Adipose tissue (tissue), 3 donors: ENCODE measurements at regions not wholly inside any gene's neighbourhood (a gene's known extent, or its start where the extent isn't known, plus 50 kb on each side); places are given as distances from the start of the nearest gene placed in this dataset.

ENCODE experiments used
- H3K27ac ChIP-seq: one replicate; pipeline ENCODE4 v1.5.1; 2013; ENCODE audit warnings: low read depth, low read length
- WGBS, 3 donors: extraction: QIAGEN DNeasy Blood & Tissue Kit; methylation state at CpG; one replicate each; pipeline ENCODE4 v1.1.7; 2013; 5-methylcytosine and 5-hydroxymethylcytosine counted together
- donor health status: healthy with polysubstance abuse.
- donor health status: Bipolar disorder and iron deficiency.
- donor health status: healthy.

- H3K27ac ChIP-seq = no peak overlapping the region
Measured at GRCh38 chr1:208910161-208910560, 666.0 kb upstream of the PLXNA2 start.

- 31 to 72% (median 71%) methylated on average over 5 of the region's 5 CpGs for WGBS, 3 donors
- no peak overlapping the region for H3K27ac ChIP-seq
Measured at GRCh38 chr1:208917281-208917680, 666.2 kb upstream of the CAMK1G start.

GRCh38 chr1:208917723-208918122 lies 665.8 kb upstream of the CAMK1G start:
- H3K27ac ChIP-seq = no peak overlapping the region
- 55 to 69% (median 57%) methylated on average over 3 of the region's 3 CpGs for WGBS, 3 donors

- no peak overlapping the region for H3K27ac ChIP-seq
Measured at GRCh38 chr1:208918160-208918559, 665.4 kb upstream of the CAMK1G start.

GRCh38 chr1:208919371-208919770 lies 664.1 kb upstream of the CAMK1G start:
- 70 to 75% (median 70%) methylated on average over 2 of the region's 2 CpGs for WGBS, 3 donors
- no peak overlapping the region for H3K27ac ChIP-seq

- WGBS, 3 donors = 74 to 79% (median 77%) methylated on average over 1 of the region's 1 CpG
- no peak overlapping the region for H3K27ac ChIP-seq
Measured at GRCh38 chr1:208921259-208921658, 662.3 kb upstream of the CAMK1G start.

GRCh38 chr1:208923456-208923855 lies 660.1 kb upstream of the CAMK1G start:
- H3K27ac ChIP-seq = no peak overlapping the region
- 77 to 86% (median 82%) methylated on average over 2 of the region's 2 CpGs for WGBS, 3 donors

GRCh38 chr1:208923946-208924720 lies 659.4 kb upstream of the CAMK1G start:
- H3K27ac ChIP-seq = no peak overlapping the region
- WGBS, 3 donors = 38 to 57% (median 43%) methylated on average over 6 of the region's 6 CpGs

- H3K27ac ChIP-seq = no peak overlapping the region
- 45 to 62% (median 49%) methylated on average over 5 of the region's 5 CpGs for WGBS, 3 donors
Measured at GRCh38 chr1:208924928-208925327, 658.6 kb upstream of the CAMK1G start.

GRCh38 chr1:208928349-208929010 lies 655.0 kb upstream of the CAMK1G start:
- 63 to 76% (median 63%) methylated on average over 5 of the region's 5 CpGs for WGBS, 3 donors
- H3K27ac ChIP-seq = no peak overlapping the region

GRCh38 chr1:208929575-208929974 lies 653.9 kb upstream of the CAMK1G start:
- WGBS, 3 donors = 47 to 68% (median 49%) methylated on average over 3 of the region's 3 CpGs
- no peak overlapping the region for H3K27ac ChIP-seq

GRCh38 chr1:208931936-208932335 lies 651.6 kb upstream of the CAMK1G start:
- no peak overlapping the region for H3K27ac ChIP-seq
- WGBS, 3 donors = 61 to 82% (median 81%) methylated on average over 3 of the region's 3 CpGs

- no peak overlapping the region for H3K27ac ChIP-seq
- 81 to 86% (median 81%) methylated on average over 3 of the region's 3 CpGs for WGBS, 3 donors
Measured at GRCh38 chr1:208933984-208934525, 649.5 kb upstream of the CAMK1G start.

GRCh38 chr1:208934933-208935332 lies 648.6 kb upstream of the CAMK1G start:
- no peak overlapping the region for H3K27ac ChIP-seq
- 88 to 92% (median 91%) methylated on average over 6 of the region's 6 CpGs for WGBS, 3 donors

GRCh38 chr1:208935517-208936187 lies 647.9 kb upstream of the CAMK1G start:
- H3K27ac ChIP-seq = no peak overlapping the region
- 61 to 66% (median 61%) methylated on average over 3 of the region's 3 CpGs for WGBS, 3 donors

- no peak overlapping the region for H3K27ac ChIP-seq
- WGBS, 3 donors = 38 to 53% (median 39%) methylated on average over 1 of the region's 1 CpG
Measured at GRCh38 chr1:208939537-208940085, 643.9 kb upstream of the CAMK1G start.

- 85 to 97% (median 87%) methylated on average over 1 of the region's 1 CpG for WGBS, 3 donors
- H3K27ac ChIP-seq = no peak overlapping the region
Measured at GRCh38 chr1:208942394-208943130, 641.0 kb upstream of the CAMK1G start.

GRCh38 chr1:208943291-208943690 lies 640.2 kb upstream of the CAMK1G start:
- H3K27ac ChIP-seq = no peak overlapping the region
- 84 to 89% (median 87%) methylated on average over 5 of the region's 5 CpGs for WGBS, 3 donors
